HK-2 (cell line): ENCODE measurements at regions not wholly inside any gene's neighbourhood (a gene's known extent, or its start where the extent isn't known, plus 50 kb on each side); places are given as distances from the start of the nearest gene placed in this dataset.
"Not testable (repeated sequence)": the region's sequence is repeated elsewhere in the genome, so short reads cannot be mapped to it uniquely, and the experiment has no call there.

Experiments
- DNase-seq: peaks from one replicate; pipeline ENCODE4 v3.0.0-alpha.2; 2018; ENCODE audit not compliant: unreplicated experiment

- no peak for DNase-seq
These were observed 511.7 kb upstream of the UBE2E2 start for GRCh38 chr3:22691407-22691806.

GRCh38 chr3:22691856-22692628, 511.1 kb upstream of the UBE2E2 start:
- DNase-seq = no peak

GRCh38 chr3:22700876-22701275, 502.3 kb upstream of the UBE2E2 start:
- no peak for DNase-seq

- no peak for DNase-seq
These were observed 499.0 kb upstream of the UBE2E2 start for GRCh38 chr3:22704166-22704565.

GRCh38 chr3:22704571-22705354, 498.4 kb upstream of the UBE2E2 start:
- DNase-seq = no peak

GRCh38 chr3:22706922-22707321, 496.2 kb upstream of the UBE2E2 start:
- DNase-seq = not testable (repeated sequence)

- DNase-seq = peak; percentile 7
These were observed 489.2 kb upstream of the UBE2E2 start for GRCh38 chr3:22713936-22714335.

GRCh38 chr3:22714749-22715148, 488.4 kb upstream of the UBE2E2 start:
- DNase-seq = no peak

GRCh38 chr3:22720596-22720995, 482.5 kb upstream of the UBE2E2 start:
- no peak for DNase-seq

- DNase-seq = no peak
These were observed 478.7 kb upstream of the UBE2E2 start for GRCh38 chr3:22724420-22724819.

GRCh38 chr3:22728406-22728805, 474.7 kb upstream of the UBE2E2 start:
- no peak for DNase-seq

GRCh38 chr3:22729212-22729611, 473.9 kb upstream of the UBE2E2 start:
- no peak for DNase-seq

- DNase-seq = no peak
These were observed 473.1 kb upstream of the UBE2E2 start for GRCh38 chr3:22729981-22730380.

GRCh38 chr3:22730701-22731100, 472.4 kb upstream of the UBE2E2 start:
- DNase-seq = no peak

- no peak for DNase-seq
These were observed 471.2 kb upstream of the UBE2E2 start for GRCh38 chr3:22731901-22732300.

- no peak for DNase-seq
These were observed 470.5 kb upstream of the UBE2E2 start for GRCh38 chr3:22732641-22733040.

GRCh38 chr3:22734207-22734606, 468.9 kb upstream of the UBE2E2 start:
- DNase-seq = no peak

GRCh38 chr3:22734756-22735155, 468.4 kb upstream of the UBE2E2 start:
- no peak for DNase-seq

- DNase-seq = no peak
These were observed 467.8 kb upstream of the UBE2E2 start for GRCh38 chr3:22735373-22735772.

- DNase-seq = not testable (repeated sequence)
These were observed 459.7 kb upstream of the UBE2E2 start for GRCh38 chr3:22743386-22743785.

- no peak for DNase-seq
These were observed 457.8 kb upstream of the UBE2E2 start for GRCh38 chr3:22745321-22745720.

- no peak for DNase-seq
These were observed 456.9 kb upstream of the UBE2E2 start for GRCh38 chr3:22746221-22746620.

GRCh38 chr3:22748453-22749045, 454.6 kb upstream of the UBE2E2 start:
- DNase-seq = no peak
